B cell (primary cell): ENCODE measurements at regions not wholly inside any gene's neighbourhood (a gene's known extent, or its start where the extent isn't known, plus 50 kb on each side); places are given as distances from the start of the nearest gene placed in this dataset.

Experiments
- ATAC-seq: fragments of 200-7000 bp; cut with Tn5 transposase; one replicate; pipeline ENCODE4 v1.10.0; 2021; ENCODE audit warnings: low read depth, mild to moderate bottlenecking, moderate number of reproducible peaks, moderate library complexity
- CTCF ChIA-PET: fragments of 350-600 bp; sonication (Branson Sonifier 250); formaldehyde crosslinking; loops from one replicate; lab custom pipeline; 2021; ENCODE audit warnings: antibody characterized with exemption, inconsistent platforms; lab: Charles Lee
- POLR2A ChIA-PET: fragments of 350-600 bp; sonication (Branson Sonifier 250); formaldehyde crosslinking; loops from one replicate; lab custom pipeline; 2021; ENCODE audit warnings: antibody characterized with exemption; lab: Charles Lee
- DNase-seq: peaks from one replicate; pipeline ENCODE4 v3.0.0; 2013
- H2AFZ ChIP-seq: 2 replicates; pipeline ENCODE4 v1.6.1; 2012; ENCODE audit warnings: mild to moderate bottlenecking, low read depth, low read length; ENCODE audit not compliant: insufficient read depth, poor library complexity, severe bottlenecking
- H3K27ac ChIP-seq, 2 donors: 1 replicate in 1 of 2; 2 replicates in 1 of 2; pipeline ENCODE4 v1.5.1; 2012 to 2013; ENCODE audit warnings: low read length in 2 of 2, mild to moderate bottlenecking in 2 of 2, moderate library complexity in 1 of 2
- H3K27me3 ChIP-seq, 4 experiments: fragments of 200-600 bp in 1 of 4; sonication (generic) in 1 of 4; replicated peaks in 1 of 4; 1 replicate in 2 of 4; 2 replicates in 2 of 4; pipeline versions ENCODE4 v1.6.1 to v1.7.0; 2013 to 2016; ENCODE audit warnings: low read length in 3 of 4, mild to moderate bottlenecking in 2 of 4, mixed read lengths in 1 of 4, moderate library complexity in 1 of 4; ENCODE audit not compliant: insufficient read depth in 4 of 4, control insufficient read depth in 3 of 4; ENCODE audit errors: control extremely low read depth in 1 of 4
- H3K36me3 ChIP-seq, 2 experiments: replicated peaks in 1 of 2; 1 replicate in 1 of 2; 2 replicates in 1 of 2; pipeline versions ENCODE4 v1.6.1 to v1.7.1; 2013; ENCODE audit warnings: low read length in 1 of 2; ENCODE audit not compliant: insufficient read depth in 2 of 2, control insufficient read depth in 1 of 2; ENCODE audit errors: control extremely low read depth in 1 of 2, extremely low read depth in 1 of 2
- H3K4me1 ChIP-seq, 2 donors: fragments of 200-600 bp in 1 of 2; sonication (generic) in 1 of 2; 1 replicate in 1 of 2; 2 replicates in 1 of 2; pipeline versions ENCODE4 v1.5.1 to v1.6.1; 2013 to 2017; ENCODE audit warnings: low read length in 2 of 2; ENCODE audit not compliant: control insufficient read depth in 2 of 2, insufficient read depth in 2 of 2
- H3K4me2 ChIP-seq: replicated peaks from 2 replicates; pipeline ENCODE3; 2012; ENCODE audit warnings: mild to moderate bottlenecking, low read depth, low read length; ENCODE audit not compliant: poor library complexity, severe bottlenecking
- H3K4me3 ChIP-seq, 5 experiments: fragments of 200-600 bp in 1 of 5; sonication (generic) in 1 of 5; 1 replicate in 3 of 5; 2 replicates in 2 of 5; pipeline versions ENCODE4 v1.5.1 to v1.7.0; 2011 to 2016; ENCODE audit warnings: low read length in 4 of 5, mild to moderate bottlenecking in 4 of 5, low read depth in 2 of 5, control low read depth in 1 of 5, moderate library complexity in 1 of 5; ENCODE audit not compliant: insufficient read depth in 1 of 5; ENCODE audit errors: control extremely low read depth in 1 of 5, extremely low read depth in 1 of 5
- H3K79me2 ChIP-seq: fragments of 200-600 bp; sonication (generic); one replicate; pipeline ENCODE4 v1.6.0; 2016; ENCODE audit warnings: low read length; ENCODE audit not compliant: control insufficient read depth, insufficient read depth
- H3K9ac ChIP-seq: fragments of 200-600 bp; sonication (generic); 2 replicates; pipeline ENCODE4 v1.6.1; 2017; ENCODE audit warnings: mild to moderate bottlenecking, low read length, moderate library complexity
- H3K9me3 ChIP-seq, 3 donors: one replicate each; pipeline versions ENCODE4 v1.6.1 to v1.7.1; 2013; ENCODE audit warnings: low read length in 2 of 3; ENCODE audit not compliant: control insufficient read depth in 2 of 3, insufficient read depth in 1 of 3; ENCODE audit errors: control extremely low read depth in 1 of 3
- H4K20me1 ChIP-seq: 2 replicates; pipeline ENCODE4 v1.6.0; 2012; ENCODE audit warnings: mild to moderate bottlenecking, low read length; ENCODE audit not compliant: insufficient read depth, control insufficient read depth, poor library complexity, severe bottlenecking
- H3K27ac Mint-ChIP-seq: one replicate; pipeline ENCODE4 v1.8.0; 2021; ENCODE audit warnings: mixed read lengths
- H3K27me3 Mint-ChIP-seq: one replicate; pipeline ENCODE4 v1.8.0; 2021; ENCODE audit warnings: mixed read lengths
- H3K4me1 Mint-ChIP-seq: one replicate; pipeline ENCODE4 v1.8.0; 2021; ENCODE audit warnings: mixed read lengths
- H3K4me3 Mint-ChIP-seq: one replicate; pipeline ENCODE4 v1.8.0; 2021; ENCODE audit warnings: mixed read lengths
- H3K9me3 Mint-ChIP-seq: one replicate; pipeline ENCODE4 v1.8.0; 2022; ENCODE audit warnings: mixed read lengths; ENCODE audit not compliant: insufficient read depth
- EZH2 ChIP-seq: IDR thresholded peaks from 2 replicates; pipeline ENCODE4 v1.6.1; 2012; ENCODE audit warnings: borderline replicate concordance, low read depth, mild to moderate bottlenecking, moderate library complexity, low read length; ENCODE audit not compliant: insufficient read depth, poor library complexity, severe bottlenecking
- WGBS: methylation state at CpG from one replicate; pipeline ENCODE4 v1.1.5; 2013; ENCODE audit warnings: missing lambda C conversion rate; ENCODE audit not compliant: insufficient coverage; 5-methylcytosine and 5-hydroxymethylcytosine counted together
- intact Hi-C: fragments of 100-400 bp; cut with micrococcal nuclease; formaldehyde crosslinking; loops from one replicate; pipeline ENCODE4 v1.10.0; 2022
- TF ChIP-seq, protein P1 (sequence below): fragments of 200-600 bp; IDR thresholded peaks from one replicate; pipeline ENCODE4 v1.8.0; 2022; ENCODE audit warnings: antibody characterized with exemption, mild to moderate bottlenecking

DNA sequence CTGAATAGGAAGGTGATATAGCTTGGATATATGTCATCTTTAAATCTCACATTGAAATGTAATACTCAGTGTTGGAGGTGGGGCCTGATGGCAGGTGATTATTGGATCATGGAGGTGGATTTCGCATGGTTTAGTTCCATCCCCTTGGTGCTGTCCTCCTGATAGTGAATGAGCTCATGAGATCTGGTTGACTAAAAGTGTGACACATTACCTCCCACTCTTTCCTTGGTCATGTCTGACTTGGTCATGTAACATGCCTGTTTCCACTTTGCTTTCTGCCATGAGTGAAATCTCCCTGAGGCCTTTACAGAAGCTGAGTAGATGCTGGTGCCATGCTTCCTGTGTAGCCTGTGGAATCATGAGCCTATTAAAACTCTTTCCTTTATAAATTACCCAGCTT, 664.5 kb upstream of the NR5A2 start:
- H3K9me3 Mint-ChIP-seq, result no peaks in the 10 kb centered on the region
- no peaks in the 10 kb centered on the region for H3K36me3 ChIP-seq
- ChIA-PET POLR2A (no interaction called here), CTCF (no interaction called here)
- H3K27ac ChIP-seq, result no peak overlapping the region
- no peaks in the 10 kb centered on the region for H3K79me2 ChIP-seq
- H3K27me3 ChIP-seq, result no peaks in the 10 kb centered on the region
- H3K9me3 ChIP-seq, result no peaks in the 10 kb centered on the region
- DNase-seq, result no peak
- no peak for TF ChIP-seq EZH2
- TF ChIP-seq, protein P1, sequence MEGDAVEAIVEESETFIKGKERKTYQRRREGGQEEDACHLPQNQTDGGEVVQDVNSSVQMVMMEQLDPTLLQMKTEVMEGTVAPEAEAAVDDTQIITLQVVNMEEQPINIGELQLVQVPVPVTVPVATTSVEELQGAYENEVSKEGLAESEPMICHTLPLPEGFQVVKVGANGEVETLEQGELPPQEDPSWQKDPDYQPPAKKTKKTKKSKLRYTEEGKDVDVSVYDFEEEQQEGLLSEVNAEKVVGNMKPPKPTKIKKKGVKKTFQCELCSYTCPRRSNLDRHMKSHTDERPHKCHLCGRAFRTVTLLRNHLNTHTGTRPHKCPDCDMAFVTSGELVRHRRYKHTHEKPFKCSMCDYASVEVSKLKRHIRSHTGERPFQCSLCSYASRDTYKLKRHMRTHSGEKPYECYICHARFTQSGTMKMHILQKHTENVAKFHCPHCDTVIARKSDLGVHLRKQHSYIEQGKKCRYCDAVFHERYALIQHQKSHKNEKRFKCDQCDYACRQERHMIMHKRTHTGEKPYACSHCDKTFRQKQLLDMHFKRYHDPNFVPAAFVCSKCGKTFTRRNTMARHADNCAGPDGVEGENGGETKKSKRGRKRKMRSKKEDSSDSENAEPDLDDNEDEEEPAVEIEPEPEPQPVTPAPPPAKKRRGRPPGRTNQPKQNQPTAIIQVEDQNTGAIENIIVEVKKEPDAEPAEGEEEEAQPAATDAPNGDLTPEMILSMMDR, result no peak
- no peak overlapping the region for H3K4me3 Mint-ChIP-seq
- WGBS, result no CpG with 5 or more reads among the region's 1 CpG
- H3K4me1 ChIP-seq, result no peaks in the 10 kb centered on the region
- no peaks in the 10 kb centered on the region for H3K27me3 Mint-ChIP-seq
- H3K27ac Mint-ChIP-seq, result no peak overlapping the region
- H3K9ac ChIP-seq, result no peak overlapping the region
- ATAC-seq, result no peak
- no peak overlapping the region for H2AFZ ChIP-seq
- intact Hi-C loops, result no loop called here
- H3K4me2 ChIP-seq, result no peak overlapping the region
- no peak overlapping the region for H3K4me3 ChIP-seq
- no peaks in the 10 kb centered on the region for H3K4me1 Mint-ChIP-seq
- H4K20me1 ChIP-seq, result no peaks in the 10 kb centered on the region

DNA sequence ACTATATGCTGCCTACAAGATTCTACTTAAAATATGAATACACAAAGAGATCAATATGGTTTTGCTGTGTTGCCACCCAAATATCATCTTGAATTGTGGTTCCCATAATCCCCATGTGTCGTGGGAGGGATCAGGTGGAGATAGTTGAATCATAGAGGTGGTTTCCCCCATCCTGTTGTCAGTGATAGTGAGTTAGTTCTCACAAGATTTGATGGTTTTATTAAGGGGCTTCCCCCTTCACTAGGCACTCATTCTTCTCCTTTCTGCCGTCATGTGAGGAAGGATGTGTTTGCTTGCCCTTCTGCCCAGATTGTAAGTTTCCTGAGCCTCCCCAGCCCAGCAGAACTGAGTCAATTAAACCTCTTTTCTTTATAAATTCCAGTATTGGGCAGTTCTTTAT, 654.4 kb upstream of the NR5A2 start:
- Histone ChIP-seq H2AFZ (no peak overlapping the region), H3K79me2 (no peaks in the 10 kb centered on the region), H3K4me2 (no peak overlapping the region), H3K36me3 (no peaks in the 10 kb centered on the region), H3K4me1 (no peaks in the 10 kb centered on the region), H4K20me1 (no peaks in the 10 kb centered on the region), H3K9me3 (peaks cover 3 to 9% (median 3%) of the 10 kb centered on the region in 3 donors), H3K4me3 (no peak overlapping the region), H3K27ac (no peak overlapping the region), H3K9ac (no peak overlapping the region), H3K27me3 (no peaks in the 10 kb centered on the region)
- DNase-seq (no peak), ATAC-seq (no peak)
- Mint-ChIP-seq H3K4me3 (no peak overlapping the region), H3K9me3 (peaks cover 4% of the 10 kb centered on the region), H3K27me3 (no peaks in the 10 kb centered on the region), H3K27ac (no peak overlapping the region), H3K4me1 (no peaks in the 10 kb centered on the region)
- ChIA-PET CTCF (no interaction called here), POLR2A (no interaction called here)
- WGBS, result no CpG with 5 or more reads among the region's 2 CpGs
- intact Hi-C loops, result no loop called here
- no peak for TF ChIP-seq EZH2
- TF ChIP-seq, protein P1, result no peak
